ENCODE measurements at regions not wholly inside any gene's neighbourhood (a gene's known extent, or its start where the extent isn't known, plus 50 kb on each side); places are given as distances from the start of the nearest gene placed in this dataset.
A peak's percentile ranks its signal among the peaks of the same experiment; 100 is the strongest.
"Not testable (repeated sequence)": the region's sequence is repeated elsewhere in the genome, so short reads cannot be mapped to it uniquely, and the experiment has no call there.

DNA sequence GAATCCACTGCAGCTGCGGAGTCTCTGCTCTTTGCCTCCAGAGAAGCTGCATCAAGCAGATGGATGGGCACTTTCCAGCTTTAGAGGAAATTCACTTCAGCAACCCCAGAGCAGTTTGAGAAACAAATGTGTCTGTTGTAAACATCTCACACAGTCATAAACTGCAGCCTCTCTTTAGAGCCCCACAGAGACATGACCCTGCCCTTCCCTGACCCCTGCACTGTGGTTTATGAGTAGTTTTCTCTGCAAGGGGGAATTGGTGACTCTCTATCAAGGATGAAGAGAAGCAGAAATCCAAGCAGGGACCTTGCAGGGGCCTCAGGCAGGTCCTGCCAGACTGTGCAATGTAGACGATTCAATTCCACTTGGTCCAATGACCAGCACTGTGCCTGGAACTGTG is 160.2 kb downstream of the SH2D4B start:
- no peak for DNase-seq

DNA sequence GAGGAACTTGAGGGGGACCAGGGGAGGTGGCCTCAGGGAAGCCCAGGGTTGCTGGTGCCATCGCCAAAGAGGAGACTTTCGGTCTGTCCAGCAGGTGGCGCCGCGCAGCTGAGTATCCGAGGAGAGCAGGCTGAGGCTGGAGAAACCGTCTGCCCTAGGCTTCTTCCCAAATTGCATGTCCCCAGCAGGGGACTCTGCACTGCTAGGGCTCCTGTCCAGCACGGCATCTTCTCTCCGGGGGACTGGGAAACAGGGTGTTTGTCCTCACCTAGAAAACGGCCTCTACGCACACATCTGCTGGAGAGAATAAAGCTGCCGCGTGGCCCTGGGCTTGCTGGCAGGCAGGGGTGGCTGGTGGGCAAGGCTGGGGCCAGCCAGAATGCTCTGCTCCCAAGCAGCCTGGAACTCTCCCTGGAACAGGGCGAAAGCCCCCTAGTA is 161.9 kb downstream of the SH2D4B start:
- peak; percentile 32 to 68 for DNase-seq

DNA sequence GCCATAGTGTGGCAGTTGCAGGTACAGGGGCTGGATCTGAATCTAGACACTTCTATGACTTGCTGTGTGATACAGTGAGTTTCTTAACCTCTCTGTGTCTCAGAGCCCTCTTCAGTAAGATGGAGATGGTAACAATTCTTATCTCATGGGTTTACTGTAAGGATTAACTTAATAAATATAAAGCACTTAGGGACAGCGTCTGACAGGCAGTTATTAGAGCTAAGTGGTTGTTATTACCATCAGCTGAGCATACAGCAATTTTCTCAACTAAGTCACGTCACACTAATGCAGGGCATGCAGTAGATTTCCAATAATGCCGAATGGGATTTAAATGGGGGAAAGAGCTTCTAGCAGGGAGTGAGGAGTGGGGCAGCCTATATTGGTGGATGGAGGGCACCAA is 162.6 kb downstream of the SH2D4B start:
- no peak for DNase-seq

DNA sequence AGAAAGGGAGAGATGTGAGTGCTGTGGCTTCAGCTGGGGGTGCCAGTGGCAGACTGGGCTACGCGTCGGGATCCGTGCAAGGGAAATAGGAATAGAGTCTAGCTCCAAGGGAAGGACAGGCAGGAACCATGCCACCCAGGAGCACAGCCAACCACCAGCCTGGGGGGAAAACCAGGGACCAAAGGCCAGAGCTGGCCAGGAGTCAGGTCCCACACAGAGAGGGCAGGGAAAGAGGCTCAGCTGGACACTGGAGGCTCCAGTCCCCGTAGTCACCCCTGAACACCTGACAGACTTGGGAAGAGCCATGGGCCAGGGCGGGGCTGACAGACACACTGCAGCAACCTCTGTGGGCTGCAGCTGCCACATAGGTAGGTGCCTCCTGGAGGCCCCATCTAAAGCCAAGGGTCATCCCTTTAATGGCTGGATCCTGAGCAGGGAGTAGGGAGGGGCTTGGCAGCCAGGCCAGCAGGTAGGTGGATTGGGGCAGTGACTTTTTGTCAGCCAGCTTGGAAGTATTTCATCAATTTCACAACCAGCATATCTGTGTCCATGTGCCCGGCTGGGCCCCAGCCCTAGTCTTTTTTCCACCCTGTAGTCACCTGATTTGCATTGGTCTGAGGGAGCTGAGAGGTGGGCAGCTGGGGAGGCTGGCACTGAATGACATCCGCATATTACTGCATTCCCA is 163.2 kb downstream of the SH2D4B start:
- no peak for DNase-seq

DNA sequence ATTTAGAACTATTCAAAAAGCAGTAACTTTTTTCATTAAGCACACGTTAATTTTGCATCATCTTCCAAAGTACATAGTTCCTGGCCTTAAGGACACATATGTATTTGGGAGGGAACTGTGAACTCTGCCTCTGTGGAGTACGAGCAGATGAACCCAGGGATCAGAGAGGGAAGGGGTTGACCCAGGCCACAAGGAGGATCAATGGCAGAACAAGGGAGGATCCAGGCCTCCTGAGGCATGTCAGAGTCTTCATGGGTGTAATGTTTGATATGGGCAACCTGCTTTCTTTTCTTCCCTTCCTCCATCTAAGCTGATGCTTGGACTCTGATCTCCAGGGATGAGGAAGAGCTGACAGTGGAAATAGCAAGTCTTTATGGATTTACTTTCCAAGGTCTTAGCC is 164.0 kb downstream of the SH2D4B start:
- DNase-seq, result no peak

DNA sequence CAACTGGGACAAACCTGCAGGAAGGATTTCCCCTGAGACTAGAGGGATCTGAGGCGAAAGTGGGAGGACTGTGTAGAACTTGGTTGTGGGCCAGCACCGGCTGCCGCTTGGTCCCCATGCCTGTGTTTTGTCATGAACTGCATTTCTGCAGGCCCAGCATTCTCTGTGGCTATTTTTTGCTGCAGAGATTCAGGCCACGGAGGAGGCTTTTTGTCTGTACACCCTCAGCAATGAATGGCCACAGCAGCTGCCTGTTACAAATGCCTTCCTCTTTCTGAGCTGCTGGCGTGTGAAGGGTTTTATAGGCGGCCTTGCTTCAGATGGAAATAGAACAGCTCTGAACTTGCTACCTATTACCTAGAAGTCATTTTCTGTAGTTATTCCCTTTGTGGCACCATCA is 164.4 kb downstream of the SH2D4B start:
- no peak for DNase-seq

DNA sequence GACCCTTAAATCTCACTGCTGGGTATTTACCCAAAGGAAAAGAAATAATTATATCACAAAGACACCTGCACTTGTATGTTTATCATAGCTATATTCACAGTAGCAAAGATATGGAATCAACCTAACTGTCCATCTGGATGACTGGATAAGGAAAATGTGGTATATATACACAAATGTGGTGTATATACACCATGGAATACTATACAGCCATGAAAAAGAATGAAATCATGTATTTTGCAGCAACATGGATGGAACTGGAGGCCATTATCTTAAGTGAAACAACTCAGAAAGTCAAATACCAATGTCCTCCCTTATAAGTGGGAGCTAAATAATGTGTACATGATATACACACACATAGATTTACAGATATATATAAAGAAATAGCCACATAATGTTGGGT is 168.2 kb downstream of the SH2D4B start:
- DNase-seq, result no peak

DNA sequence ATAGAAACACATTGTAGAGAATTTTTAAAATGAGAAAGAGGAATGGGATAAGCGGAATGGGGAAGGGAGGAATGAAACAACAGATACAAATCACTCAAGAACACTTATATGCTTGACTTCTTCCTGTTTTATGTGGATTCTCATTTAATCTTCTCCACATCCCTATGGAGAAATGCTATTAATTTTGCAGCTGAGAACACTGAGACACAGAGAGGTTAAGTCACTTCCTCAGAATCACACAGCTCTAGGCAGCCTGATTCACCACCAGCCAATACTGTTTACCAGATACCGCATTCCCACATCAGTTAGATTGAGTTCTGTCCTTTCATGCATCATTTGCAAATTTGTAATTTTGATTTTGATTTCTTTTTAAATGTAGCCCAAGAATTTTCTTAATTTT is 170.5 kb downstream of the SH2D4B start:
- DNase-seq, result no peak

DNA sequence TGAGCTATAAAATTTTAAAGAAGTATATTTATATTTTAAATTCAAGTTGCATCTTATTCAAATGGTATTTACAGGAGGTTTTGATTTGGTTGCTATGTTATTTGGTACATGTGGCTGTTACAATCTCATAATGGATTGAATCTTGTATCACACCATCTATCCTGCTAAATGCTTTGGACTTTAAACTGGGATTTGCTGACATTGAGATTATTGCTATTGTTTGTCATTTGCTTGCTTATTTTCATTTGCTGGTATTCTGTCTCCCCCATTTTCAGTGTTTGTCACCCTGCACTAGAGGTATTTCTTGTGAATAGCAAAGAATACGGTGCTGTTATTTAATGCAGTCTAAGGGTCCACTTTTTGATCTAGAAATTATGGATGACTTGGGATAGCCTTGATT is 171.1 kb downstream of the SH2D4B start:
- no peak for DNase-seq

DNA sequence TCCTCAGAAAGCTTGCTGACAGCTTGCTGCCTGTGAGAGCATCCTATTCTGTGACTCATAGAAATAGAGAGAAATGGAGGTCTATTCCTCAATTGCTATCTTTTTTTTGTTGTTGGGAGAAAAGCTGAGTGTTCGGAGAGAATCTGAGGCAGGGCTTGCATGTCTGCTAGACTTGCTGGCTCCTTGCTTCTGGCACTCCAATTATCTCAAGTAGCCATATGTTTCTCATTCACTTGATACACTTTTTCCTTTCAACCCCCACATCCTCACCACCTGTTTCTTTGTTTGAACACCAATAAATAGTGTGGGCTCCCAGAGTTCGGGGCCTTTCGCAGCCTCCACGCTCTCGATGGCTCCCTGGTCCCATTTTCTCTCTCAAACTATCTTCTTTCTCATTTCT is 172.2 kb downstream of the SH2D4B start:
- DNase-seq, result peak in 1 of 2 experiments; percentile 2

DNA sequence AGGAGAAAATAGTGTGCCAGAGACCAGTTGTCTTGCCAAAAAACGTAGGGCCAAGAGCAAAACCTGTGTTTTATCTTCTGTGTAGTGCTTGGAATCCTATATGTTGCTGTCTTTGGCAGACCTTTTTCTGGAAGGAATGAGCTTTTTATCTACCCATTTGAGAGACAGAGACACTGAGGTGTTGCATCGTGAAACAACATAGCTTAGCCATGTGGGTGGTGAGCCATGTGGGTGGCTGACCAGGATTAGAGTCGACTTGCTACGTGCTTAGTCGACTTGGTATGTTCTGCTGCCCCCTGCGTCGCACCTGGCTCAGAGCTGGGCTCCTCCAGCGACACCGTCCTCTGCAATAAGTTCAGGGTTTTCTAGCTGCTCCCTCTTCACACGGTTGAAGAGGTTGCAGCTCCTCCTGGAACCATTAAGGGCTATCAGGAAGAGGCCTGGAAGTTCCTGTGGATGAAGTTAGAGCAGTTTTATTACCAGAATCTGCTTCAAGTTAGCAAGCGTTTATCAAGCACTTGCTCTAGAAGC is 175.8 kb downstream of the SH2D4B start:
- no peak for DNase-seq

DNA sequence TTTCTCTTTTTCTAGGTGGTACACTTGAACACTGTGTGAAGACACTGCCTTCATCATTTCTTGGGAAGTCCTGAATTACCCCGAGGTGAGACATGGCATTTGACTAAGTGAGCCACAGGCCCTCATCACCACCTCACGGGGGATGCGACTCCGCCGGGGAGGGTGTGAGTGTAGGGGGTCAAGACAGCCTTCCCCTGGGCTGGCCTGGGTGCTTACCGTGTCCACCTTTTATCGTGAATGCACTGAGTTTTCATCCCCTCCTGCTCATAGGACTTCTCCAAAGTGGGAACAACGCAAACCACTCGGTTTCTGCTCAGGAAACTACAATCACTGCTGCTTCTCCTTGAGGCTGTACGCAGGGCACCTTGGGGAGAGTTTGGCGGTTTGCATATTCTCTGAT is 176.9 kb downstream of the SH2D4B start:
- no peak for DNase-seq

DNA sequence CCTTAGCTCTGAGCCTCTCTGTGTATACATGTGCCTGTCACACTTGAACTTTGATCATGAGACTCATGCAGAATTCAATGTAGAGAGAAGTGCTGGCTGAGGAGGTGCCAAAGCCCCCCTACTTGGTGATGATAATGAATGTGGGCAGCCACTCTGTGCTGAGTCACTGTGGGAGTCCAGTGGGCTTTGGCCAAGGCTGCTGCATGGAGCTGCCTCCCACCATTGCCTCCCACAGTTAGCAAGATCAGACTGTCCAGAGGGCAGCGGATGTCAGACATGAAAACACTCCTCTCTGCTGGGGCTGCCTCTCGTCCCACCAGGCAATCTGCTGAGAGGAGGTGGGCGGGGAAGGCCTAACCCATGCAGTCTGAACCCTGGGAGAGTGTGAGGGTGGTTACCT is 180.3 kb downstream of the SH2D4B start:
- no peak for DNase-seq

DNA sequence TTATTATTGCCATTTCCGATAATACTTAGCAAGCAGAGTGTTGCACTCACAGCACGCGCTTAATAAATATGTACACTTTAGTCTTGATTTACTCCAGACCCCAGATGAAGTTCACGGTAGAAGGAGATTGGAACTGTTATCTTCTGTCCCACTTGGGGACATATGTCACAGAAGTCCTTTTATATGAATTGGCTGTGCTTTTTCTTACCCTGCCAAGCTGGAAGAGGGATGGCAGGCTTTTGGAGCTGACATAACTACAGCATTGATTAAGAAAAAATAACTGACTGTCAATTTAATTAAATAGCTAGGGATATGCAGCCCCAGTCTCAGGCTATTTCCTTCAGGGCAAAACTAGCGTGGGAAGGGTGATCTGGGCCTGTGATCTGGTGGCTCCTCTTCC is 182.2 kb downstream of the SH2D4B start:
- DNase-seq, result no peak

DNA sequence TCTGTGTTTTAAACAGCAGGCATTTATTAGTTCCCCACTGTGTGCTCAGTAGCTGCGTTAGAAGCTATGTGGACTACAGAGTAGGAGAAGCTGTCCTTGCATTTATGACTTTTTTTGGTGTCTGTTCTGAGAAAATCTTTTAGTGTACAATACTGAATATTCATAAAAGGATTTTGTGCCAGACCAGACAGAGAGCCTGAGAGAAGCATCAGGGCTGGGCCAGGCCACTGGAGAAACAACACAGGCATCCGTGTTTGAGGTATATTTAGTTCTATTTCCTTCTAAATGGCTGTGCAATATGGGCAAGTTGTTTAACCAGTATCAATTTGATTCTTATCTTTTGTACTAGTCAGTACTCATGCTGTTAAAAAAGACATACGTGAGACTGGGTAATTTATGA is 182.8 kb downstream of the SH2D4B start:
- DNase-seq, result no peak

DNA sequence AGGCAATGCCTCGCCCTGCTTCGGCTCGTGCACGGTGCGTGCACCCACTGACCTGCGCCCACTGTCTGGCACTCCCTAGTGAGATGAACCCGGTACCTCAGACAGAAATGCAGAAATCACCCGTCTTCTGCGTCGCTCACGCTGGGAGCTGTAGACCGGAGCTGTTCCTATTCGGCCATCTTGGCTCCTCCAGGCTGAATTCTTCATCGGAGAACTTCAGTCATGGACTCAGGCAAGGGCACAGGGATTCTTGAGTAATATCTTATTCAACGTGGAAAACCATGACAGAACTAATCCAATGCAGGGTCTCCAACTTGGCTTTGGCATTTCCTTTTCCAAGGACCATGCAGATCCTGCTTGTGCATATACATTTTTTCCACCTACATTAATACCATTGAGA is 190.7 kb downstream of the SH2D4B start:
- DNase-seq, result not testable (repeated sequence)

DNA sequence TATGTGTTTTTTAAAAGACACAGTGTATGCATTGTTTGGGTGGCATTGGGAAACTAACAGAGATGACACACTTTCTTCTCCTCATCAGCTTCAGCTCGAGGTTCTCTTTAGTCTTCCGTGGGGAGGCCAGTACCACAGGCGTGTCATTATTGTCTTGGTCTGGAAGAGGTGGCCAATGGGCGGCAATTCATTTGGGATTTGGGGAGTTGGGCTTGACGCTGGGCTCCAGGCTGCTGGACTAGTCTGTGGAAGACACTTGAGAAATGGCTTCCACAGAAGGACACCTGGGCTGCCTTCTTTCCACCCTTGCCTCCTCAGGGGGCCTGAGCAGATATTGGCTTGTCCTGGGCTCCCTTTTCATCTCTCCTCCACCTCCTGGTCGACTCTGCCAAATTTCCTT is 192.2 kb downstream of the SH2D4B start:
- DNase-seq, result no peak

DNA sequence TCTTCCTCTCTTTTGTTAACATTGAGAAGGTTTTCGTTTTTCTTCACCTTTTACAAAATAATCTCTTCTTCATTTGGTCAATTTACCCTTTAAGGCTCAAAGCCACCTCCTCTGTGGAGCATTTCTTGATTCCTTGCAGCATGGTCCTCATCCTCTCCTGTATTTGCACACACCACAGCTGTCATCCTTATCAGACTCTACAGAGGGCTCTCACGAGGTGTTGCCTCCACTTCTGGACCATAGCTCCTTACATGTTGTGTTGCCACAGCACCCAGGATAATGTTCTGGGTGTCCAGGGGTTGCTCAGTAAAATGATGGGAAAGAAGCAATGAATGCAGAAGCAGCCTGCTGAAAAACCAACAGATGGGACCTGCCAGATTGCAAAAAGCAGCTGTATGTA is 192.8 kb downstream of the SH2D4B start:
- no peak for DNase-seq

DNA sequence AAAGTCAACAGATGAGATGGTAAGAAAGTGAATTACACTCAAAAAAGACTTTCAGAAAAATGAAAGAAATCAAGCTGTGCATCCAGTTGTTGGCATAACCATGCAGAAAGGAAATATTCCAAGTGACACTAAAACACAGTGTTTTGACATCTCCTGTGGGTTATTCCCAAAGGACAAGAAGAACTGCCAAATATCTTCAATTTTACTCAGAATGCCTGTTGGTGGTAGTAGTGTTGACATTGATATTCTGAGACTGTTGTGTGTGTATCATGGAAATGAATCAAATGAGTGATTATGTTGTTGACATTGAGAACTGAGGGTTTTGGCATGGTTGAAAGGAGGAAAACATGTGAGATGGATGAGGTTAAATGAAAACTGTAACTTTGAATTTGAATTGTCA is 196.9 kb downstream of the SH2D4B start:
- DNase-seq, result no peak

DNA sequence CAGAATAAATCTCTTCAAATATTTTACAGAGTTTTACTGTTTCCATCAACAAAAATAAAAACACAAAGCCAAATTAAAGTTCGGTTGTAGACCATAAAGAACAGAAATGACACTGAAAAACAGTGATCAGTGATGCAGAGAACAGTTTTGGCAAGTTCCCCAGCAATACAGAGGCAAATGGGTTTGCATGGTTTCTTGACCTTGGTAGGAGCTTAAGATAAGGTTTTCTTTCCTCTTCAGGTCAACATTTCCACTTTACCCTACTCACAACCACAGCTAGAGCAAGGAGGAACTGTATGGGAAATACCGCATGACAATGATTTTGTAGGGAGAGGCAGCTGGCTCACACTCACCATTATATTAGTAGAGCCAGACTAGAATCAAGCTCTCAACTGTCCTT is 199.5 kb downstream of the SH2D4B start:
- DNase-seq, result no peak

DNA sequence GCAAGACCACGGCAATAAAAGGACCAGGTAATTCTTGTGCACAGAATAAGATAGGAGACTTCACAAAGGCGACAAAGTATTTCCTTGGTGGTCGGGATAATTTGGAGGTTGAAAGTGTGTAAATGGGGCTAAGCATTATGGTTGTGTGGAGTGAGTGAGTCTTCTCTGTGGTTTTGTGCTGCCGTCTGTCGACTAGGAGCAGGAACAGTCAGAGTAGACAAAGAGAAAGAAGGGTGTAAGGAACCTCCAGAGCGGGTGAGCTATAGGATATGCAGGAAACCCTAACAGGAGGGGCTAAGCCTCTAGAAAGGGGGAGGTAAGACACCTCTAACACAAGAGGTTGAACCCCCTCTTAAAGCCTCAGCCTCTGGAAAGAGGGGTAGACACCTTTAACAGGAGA is 201.6 kb downstream of the SH2D4B start:
- DNase-seq, result no peak

DNA sequence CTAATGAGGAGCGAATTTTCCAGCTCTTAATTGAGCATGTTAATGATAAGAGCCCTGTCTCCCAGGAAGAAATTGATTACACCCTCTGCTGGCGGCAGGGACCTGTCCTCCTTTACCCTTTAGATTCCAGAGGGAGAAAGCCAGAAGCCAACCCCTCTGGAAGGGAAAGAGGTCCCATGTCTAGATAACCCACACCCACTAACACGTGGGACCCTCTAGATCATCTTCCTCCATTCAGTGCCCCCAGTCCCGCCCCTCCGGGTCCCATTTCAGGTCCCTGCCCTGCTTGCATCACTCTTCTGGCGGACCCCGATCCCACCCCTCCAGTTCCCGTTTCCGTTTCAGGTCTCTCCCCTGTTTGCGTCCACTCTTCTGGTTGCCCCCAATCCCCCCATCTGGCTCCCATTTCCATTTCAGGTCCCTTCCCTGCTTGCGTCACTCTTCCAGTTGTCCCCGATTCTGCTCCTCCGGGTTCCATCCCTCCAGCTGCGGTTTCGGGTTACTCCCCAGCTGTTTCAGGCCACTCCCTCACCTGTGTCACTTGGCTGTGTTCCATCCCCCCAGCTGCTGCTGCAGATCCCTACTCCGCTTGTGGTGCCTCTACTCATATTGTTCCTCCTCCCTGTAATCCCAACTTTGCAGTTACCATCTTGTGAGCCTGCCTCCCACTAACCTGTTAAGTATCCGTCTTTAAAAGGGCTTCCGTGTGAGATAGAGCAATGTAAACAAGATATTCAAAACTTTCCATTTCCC is 202.4 kb downstream of the SH2D4B start:
- no peak for DNase-seq

DNA sequence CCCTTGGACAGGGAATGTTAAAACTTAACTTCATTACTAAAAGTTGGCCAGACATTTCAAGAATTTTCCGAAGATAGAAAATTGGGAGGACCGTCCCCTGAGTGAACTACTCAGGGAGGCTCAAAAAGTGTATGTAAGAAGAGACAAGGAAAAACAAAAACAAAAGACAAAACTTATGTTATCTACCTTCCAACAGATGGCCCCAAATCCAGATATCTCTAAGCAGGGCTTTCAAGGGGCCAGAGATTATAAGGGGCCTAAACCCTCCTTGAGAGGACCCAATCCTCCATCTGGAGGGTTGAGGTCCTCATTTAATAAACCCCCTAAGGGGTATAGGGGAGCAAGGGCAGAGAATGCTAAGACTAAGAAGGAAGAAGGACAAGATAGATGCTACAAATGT is 203.6 kb downstream of the SH2D4B start:
- DNase-seq, result no peak

DNA sequence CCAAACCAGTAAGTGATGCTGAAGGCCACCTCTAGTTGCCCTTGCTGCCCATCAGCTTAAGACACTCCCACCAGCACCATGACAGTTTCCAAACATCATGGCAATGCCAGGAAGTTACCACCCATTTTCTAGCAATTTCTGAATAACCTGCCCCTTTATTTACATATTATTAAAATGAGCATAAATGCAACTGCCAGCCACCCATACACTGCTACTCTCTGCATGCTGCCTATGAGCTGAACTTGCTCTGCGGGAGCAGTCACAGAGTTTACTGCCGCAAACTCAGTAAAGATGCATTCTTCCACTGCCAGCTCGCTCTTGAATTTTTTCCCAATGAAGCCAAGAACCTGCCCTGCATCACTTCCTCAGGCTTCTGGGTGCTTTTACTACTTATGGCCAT is 212.6 kb downstream of the SH2D4B start:
- DNase-seq, result no peak

DNA sequence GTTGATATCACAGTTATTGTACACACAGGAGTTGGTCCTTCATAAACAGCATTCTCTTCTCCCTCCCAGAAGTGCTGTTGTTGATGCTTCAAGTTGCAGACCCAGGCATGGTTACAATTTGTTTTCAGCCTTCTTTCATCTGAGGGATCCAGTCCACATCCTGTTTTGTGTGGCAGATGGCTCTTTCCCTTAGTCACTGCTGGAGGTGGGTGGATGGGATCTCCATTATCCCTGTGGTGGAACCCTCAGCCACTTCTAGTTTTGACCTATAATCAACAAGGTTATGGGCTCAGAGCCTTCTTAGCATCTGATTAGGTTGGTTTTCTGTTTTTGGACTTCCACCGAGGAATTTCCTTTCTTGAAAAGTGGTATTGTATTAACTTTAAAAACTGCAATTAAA is 214.2 kb downstream of the SH2D4B start:
- no peak for DNase-seq
